ENCODE measurements at regions not wholly inside any gene's neighbourhood (a gene's known extent, or its start where the extent isn't known, plus 50 kb on each side); places are given as distances from the start of the nearest gene placed in this dataset.
A peak's percentile ranks its signal among the peaks of the same experiment; 100 is the strongest.
"Not testable (repeated sequence)": the region's sequence is repeated elsewhere in the genome, so short reads cannot be mapped to it uniquely, and the experiment has no call there.

DNA sequence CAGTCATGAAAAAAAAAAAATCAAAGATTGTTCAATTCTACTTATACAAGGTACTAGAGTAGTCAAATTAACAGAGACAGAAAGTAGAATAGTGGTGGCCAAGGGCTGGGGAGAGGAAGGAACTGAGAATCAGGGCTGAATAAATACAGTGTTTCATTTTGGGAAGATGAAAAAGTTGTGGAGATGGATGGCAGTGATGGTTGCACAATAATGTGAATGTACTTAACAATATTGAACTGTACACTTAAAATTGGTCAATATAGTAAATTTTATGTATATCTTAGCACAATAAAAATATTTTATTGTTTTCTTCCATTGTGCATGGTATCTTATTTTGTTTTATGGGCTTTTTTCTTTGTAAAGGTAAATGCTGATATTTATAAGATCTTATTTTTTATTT is 262.2 kb upstream of the AGTR1 start:
- no peak for DNase-seq (ENCODE audit: extremely low read depth, low read depth, low spot score)

DNA sequence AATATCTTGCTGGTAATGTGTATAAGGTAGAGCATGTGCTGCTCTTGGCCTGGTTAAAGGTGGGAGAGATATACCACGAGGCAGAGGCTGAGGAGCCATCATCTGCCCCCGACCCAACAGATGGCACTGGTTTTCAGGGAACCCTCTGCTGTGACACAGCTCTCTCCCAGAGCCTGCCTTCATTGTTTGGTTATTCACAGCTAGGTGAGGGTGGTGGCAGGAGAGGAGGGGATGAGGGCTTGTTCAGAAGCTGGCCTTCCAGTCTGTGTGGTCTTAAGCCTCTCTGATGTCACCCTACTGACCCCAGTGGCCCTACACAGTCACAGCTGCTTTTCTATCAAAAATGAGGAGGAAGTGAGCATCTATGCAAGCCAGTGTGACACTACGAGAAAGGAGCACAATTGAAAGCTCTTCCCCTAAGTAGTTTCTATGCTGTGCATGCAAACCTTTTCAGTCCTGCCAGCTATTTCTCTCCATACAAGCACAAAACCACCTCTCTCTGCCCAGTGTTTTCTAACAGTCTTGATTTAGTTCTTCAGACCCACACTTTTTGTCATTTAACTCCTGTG is 258.4 kb upstream of the AGTR1 start:
- no peak for DNase-seq (ENCODE audit: extremely low read depth, low read depth, low spot score)

DNA sequence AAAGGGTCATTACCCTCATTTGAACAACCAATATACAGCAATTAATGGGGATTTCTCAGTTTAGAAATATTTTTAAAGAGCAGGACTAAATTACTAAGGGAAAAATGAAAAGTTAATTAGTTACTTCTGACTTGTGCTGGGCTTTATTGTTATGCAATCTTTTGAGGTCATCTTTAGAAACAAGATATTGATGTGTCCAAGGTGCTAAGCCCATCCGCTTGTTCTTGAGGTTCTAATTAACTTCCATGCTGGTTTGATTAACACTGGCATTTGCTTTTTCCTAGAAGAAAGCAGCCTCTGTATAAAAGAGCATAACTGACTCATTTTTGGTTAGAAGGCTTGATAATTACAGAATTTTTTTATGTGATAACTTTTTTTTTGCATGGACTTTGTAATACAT is 256.5 kb upstream of the AGTR1 start:
- no peak for DNase-seq (ENCODE audit: extremely low read depth, low read depth, low spot score)

DNA sequence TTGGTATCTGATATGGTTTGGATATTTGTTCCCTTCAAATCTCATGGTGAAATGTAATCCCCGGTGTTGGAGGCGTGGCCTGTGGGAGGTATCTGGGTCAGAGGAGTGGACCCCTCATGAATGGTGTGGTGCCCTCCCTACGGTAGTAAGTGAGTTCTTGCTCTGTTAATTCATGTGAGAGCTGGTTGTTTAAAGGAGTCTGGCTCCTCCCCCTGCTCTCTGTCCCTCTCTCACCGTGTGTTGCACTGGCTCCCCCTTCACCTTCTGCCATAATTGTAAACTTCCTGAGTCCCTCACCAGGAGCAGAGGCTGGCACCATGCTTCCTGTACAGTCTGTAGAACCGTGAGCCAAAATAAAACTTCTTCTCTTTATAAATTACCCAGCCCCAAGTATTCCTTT is 246.9 kb upstream of the AGTR1 start:
- DNase-seq (ENCODE audit: extremely low read depth, low read depth, low spot score) = no peak

DNA sequence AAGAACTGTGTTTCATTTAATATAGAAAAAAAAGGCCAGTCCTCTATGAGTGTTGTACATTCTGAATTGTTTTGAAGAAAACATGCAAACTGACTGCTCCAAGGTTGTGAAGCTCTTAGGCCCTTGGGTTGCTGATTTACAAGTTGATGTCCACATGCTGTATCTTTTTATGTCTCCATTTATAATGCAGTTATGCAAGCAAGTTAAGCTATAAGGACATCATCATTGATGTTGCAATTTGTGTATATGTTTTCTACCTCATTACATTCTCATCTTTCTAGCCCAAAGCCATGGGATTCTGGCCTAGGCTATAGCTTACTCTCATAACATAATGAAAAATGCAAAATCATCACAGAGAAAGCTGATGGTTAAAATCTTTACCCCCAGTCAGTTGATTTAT is 245.7 kb upstream of the AGTR1 start:
- no peak for DNase-seq (ENCODE audit: extremely low read depth, low read depth, low spot score)

DNA sequence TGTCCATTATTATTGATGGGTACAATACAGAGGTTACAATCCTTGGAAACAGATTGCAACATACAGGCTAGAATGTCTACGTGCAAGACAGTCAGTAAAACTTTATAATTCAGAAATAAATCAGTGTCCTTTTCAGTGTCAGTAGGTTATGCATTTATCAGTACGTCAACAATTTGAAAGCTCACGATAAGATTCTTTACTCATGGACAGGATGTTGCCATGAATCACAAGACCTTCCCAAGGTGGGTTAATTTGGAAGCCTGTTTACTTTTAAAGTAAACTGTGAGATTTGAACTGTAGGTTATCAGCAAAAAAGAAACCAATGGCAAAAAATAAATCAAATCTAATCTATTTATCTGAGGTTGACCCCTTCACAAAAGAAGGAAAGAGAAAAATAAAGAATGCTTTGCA is 243.9 kb upstream of the AGTR1 start:
- DNase-seq (ENCODE audit: extremely low read depth, low read depth, low spot score) = no peak

DNA sequence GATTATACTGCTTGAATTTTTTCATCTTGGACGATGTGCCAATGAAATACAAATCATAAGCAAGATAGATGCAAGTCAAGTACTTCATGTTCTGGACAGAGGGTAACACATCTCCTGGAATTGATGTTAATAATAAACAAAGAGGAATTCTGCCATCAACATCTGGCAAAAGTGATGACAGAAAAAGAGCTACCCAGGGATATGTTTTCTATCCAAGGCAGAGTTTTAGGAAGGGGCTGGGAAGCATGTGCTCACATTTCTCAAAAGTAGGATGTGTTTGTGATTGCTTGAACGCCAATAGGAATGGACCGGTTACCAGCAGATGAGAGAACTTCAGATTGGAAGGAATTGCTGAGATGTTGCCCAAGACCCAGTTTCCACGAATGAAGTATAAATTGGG is 242.6 kb upstream of the AGTR1 start:
- DNase-seq (ENCODE audit: extremely low read depth, low read depth, low spot score) = no peak

DNA sequence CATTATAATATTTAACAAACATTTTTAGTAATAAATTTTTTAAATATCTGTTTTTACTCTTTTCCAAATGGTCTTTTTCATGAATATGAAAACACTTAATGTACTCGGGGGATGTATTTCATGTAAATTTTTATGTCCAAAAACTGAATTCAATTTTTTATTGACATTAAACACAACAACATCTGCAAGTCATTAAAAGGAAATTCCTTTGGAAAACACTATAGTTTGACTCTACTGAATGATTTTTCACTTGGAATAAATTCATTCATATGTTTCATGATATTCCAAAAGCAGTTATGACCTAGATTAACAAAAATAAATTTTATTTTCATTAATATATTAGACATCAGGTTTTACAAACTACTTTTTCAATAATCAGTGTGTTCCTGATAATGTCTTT is 239.8 kb upstream of the AGTR1 start:
- no peak for DNase-seq (ENCODE audit: extremely low read depth, low read depth, low spot score)

DNA sequence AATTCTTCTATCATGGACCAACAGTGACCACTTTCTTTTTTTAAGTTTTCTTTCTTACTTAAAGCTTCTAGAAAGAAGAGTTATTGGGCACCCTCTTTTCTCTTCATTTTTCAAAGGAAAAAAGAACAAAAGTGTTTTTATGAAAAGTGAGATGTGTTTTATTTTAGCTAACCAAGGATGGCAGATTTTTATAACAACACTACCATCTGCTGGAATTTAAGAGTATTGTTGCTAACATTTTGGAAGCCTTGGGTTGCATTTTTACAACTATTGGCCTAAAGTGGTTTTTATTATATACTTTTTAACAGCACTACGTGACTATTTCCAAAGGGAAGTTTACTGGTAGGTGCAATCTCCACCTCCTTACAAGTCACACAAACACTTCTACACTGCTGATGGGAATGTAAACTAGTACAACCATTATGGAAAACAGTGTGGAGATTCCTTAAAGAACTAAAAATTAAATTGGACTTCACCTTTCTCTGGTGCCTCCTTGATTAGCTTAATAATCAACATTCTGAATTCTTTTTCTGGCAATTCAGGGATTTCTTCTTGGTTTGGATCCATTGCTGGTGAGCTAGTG is 237.7 kb upstream of the AGTR1 start:
- DNase-seq (ENCODE audit: extremely low read depth, low read depth, low spot score) = no peak

DNA sequence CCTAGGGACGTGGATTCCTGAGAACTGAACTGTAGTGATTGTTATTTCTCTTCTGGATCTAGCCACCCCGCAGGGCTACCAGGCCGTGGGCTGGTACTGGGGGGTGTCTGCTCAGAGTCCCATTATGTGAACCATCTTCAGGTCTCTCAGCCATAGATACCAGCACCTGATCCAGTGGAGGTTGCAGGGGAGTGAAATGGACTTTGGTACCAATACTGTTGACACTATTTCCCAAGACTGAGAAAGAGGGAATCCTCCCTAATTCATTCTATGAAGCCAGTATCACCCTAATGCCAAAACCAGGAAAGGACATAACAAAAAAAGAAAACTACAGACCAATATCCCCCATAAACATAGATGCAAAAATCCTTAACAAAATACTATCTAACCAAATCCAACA is 237.0 kb upstream of the AGTR1 start:
- DNase-seq (ENCODE audit: extremely low read depth, low read depth, low spot score) = no peak

DNA sequence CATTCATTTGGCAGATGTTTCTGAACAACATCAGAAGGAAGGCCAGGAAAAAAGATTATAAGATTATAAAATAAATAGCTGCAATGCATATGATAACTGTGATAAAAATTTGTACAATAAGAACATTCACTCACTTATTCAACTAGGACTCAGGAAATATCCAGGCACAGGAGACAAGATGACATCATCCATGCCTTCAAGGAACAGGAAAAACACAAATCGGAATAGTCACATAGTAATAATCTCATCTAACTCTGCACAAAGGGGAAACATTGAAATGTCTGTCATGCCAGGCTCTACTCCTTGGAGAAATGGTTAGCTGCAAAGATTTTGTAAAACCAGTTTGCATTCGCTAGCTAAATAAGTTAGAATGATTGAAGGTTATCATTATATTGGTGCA is 233.5 kb upstream of the AGTR1 start:
- DNase-seq (ENCODE audit: extremely low read depth, low read depth, low spot score) = no peak

DNA sequence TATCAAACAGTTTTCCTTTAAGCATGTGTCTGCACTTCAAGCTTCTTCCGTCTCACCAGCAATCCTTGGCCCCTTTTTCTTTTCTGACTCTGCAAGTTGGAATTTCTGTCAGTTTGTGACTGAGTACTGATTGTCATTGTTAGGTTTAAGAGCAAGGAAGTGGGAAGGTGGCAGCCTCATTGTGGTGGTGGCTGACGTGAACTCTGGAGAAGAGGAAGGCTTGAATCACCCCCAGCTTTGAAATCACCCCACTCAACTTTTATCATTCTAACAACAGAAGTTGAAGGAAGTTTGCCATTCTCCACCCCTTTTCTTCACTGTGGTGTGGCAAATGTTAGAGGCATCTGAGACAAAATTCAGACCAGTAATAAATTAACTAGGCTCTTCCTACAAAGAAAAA is 231.6 kb upstream of the AGTR1 start:
- peak; percentile 50 for DNase-seq (ENCODE audit: extremely low read depth, low read depth, low spot score)

DNA sequence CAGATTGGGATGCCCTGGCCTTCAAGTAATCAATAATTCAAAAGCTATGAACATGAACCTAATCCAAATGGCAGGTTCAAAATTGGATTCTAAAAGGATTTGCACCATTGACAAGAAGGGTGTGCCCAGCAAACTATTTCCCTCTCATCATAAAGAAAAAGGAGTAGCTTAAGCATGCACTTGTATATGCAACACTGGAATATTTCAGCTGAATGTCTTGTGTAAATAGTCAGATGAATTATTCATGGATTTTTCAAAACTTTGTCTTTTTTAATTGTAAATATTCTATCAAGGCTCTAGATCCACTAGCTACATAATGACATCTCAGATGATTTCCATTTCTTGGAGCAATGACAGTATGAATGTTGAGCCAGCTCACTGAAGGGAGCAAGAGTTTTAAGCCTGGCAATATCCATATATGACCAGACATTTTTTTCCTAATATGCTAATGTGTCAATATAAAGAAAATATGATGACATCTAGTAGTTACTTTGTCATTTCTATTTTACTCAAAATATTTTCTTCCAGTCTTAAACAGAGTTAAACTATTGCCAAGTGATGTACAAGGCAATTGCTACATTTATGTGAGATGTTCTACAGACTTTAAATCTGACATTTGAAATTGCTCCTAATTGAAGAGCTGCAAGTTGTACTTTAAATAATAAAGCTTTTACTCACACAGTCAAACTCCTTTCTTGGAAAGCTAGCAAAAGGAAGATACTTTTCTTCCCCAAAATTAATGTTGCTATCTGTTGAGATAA is 230.5 kb upstream of the AGTR1 start:
- DNase-seq (ENCODE audit: extremely low read depth, low read depth, low spot score) = no peak

DNA sequence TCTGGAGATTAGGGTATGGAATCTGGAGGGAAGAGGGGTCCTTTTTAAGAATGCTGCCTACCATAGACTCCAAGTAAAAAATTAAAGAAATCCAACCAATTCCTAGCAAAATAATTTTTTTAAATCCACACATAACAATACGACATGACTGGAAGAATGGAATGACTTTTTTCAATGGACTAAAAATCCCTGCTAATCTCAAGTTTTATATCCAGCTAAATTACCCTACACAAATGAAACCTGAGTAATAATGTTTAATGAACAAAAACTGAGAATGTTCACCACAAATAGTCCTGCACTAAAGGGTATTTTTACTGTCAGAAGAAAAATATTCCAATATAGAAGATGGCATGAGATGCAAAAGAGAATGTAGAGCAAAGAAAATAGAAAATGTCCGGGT is 220.3 kb upstream of the AGTR1 start:
- DNase-seq (ENCODE audit: extremely low read depth, low read depth, low spot score) = no peak

DNA sequence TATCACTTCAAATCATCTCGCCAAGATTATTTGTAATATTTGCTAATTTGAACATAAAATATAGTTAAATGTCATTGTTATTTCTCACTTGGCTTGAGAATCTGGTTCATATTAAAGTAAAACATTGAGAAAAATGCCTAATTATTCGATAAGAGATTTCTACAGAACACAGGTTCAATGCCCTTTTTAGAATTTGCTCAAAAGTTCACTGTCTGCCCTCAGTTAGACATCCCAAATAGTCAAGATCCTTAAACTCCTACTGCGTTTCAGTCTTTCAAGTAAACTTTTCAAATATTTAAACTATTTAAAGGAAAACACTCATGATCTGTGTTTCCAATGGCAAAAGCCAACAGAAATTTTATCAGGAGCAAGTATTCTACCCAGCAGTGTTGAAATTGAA is 204.1 kb upstream of the AGTR1 start:
- DNase-seq (ENCODE audit: extremely low read depth, low read depth, low spot score) = no peak

DNA sequence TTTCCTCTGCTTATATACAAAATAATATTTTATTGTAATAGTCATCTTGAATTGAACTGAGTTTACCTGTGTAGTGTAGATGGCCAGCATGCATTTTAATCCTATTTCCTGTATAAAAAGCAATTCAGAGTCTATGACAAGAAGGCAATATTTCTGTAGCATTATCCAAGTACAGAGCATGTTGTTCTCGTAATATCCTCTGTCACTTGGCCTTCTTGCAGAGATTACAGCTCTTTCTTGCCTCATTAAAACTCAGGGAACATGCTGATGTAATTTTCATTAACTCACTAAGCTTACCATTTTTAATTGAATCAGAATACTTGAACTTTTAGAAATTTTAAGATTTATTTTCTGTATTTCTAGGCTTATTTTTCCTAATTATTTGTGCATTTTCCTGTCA is 203.3 kb upstream of the AGTR1 start:
- no peak for DNase-seq (ENCODE audit: extremely low read depth, low read depth, low spot score)

DNA sequence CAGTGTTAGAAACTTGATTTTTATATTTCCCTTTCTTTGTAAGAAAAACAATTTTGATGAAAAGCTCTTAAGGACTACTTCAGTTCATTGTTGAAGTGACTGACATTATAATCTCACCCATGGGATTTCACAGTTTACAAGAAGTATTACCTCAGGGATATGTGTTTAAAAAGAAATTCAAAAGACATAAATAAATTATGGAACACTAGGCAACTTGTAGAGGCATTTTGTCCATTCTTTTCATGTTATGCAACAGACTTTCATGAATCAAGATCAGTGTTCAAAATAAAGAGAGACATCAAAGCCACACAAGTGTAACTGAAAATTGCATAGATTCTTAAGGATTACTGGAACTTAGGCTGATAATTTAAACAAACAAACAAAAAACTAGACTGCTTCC is 196.8 kb upstream of the AGTR1 start:
- no peak for DNase-seq (ENCODE audit: extremely low read depth, low read depth, low spot score)

DNA sequence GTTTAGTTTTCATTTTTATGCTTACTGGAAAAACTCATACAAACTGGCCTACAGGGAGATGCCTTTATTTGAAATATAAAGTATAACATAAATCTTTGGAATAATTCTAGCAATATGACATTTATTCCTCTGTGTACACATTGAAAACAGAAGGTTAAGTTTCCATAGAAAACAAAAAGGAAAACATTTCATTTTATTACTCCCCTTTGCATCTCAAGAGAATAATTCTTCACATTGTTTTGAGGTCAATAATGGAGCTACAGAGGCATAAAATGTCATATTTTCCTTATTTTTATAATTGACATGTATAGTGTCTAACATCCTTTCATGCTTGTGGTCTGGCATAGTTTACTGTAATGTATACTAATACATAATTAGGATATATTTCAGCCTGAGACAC is 187.6 kb upstream of the AGTR1 start:
- DNase-seq (ENCODE audit: extremely low read depth, low read depth, low spot score) = no peak

DNA sequence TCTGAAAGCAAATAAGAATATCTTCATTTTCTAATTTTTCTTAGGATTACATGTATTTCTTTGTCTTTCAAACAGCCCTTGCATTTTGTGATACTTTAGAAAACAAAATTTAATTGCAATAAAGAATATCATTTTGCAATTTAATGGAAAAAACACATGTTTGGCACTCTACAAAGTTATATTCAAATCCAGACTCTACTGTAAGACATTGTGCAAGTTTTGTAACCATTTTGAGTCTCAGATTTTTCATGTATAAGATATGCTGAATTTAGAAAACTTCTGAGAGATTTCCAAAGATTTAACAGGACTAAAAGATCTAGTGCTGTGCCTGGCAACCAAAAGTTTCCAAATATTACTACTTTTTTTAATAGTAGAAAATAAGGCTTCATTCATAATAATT is 187.1 kb upstream of the AGTR1 start:
- no peak for DNase-seq (ENCODE audit: extremely low read depth, low read depth, low spot score)

DNA sequence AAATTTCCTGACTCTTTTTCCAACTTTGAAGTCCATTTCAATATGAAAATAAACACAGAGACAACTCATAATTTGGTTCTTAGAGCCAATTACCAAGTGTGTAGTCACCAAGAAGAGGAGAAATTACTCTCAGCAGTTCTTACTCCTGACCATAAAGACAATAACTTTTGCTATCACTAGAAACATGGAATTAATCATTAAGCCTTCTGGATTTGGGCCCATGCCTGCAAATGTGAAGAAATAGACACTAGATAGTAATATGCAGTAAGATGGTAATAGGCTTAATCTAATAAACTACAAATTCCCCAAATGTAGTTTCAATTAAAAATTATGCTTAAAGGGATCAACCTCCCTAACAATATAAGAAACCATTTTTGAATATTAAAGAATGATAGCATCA is 185.1 kb upstream of the AGTR1 start:
- no peak for DNase-seq (ENCODE audit: extremely low read depth, low read depth, low spot score)

DNA sequence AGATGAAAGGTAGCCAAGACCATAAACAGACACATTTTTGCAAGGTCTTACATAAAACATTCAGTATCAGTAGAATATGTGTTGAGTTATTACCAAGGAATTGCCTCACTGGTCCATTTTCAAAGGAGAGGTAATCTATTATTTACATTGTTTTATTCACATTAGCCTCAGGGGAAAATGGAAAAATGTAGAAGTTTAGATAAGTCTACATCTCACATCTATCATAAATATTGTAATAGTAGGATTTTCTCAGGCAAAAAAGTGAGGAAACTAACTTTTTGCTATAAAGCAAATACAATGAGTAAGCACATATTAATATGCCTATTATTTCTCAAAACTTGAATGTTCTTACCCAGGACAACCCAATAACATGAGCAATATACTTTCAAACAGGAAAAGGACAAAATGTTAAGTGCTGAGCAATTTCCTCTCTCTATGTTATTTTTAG is 184.6 kb upstream of the AGTR1 start:
- peak; percentile 25 for DNase-seq (ENCODE audit: extremely low read depth, low read depth, low spot score)

DNA sequence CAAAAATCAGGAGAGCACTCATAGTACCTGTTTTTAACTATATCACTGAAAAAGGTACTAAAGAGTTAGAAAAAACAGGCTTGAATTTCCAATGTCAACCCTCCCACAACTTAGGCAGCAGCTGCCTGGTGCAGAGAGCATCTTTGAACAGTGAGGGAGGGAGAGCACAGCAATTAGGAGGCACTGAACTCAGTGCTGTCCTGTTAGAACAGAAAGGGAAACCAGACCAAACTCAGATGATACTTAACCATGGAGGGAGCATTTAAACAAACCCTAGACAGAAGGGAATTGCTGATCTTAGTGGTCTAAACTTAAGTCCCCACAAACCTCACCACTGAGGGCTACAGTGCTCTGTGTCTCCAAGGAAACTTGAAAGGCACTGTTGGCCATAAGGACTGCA is 179.2 kb upstream of the AGTR1 start:
- DNase-seq (ENCODE audit: extremely low read depth, low read depth, low spot score) = no peak

DNA sequence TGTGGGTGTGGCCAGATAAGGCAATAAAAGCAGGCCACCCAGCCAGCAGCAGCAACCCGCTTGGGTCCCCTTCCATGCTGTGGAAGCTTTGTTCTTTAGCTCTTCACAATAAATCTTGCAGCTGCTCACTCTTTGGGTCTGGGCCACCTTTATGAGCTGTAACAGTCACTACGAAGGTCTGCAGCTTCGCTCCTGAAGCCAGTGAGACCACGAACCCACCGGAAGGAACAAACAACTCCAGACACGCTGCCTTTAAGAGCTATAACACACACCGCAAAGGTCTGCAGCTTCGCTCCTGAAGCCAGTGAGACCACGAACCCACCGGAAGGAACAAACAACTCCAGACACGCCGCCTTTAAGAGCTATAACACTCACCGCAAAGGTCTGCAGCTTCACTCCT is 172.1 kb upstream of the AGTR1 start:
- not testable (repeated sequence) for DNase-seq (ENCODE audit: extremely low read depth, low read depth, low spot score)

Data from glomerular endothelial cell (primary cell).